ENCODE measurements at regions not wholly inside any gene's neighbourhood (a gene's known extent, or its start where the extent isn't known, plus 50 kb on each side); places are given as distances from the start of the nearest gene placed in this dataset.

DNA sequence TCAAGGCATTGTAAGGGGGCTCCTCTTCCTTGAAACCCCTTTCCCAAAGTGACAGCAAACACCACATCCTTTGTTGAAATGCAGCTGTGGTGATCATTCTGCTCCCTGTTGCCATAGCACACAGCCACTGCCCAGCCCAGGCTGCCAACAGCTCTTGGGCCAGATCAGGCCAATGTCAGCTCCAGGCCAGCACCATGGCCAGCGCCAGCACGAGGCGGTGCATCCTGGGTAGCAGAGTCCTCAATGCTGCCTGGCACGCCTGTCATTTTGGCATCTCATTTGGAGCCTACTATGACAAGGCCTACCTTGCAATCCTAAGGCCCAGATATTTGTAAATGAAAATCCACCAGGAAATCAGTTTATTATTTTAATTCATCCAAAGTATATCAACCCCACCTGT is 390.6 kb downstream of the DNAH5 start:
- DNase-seq, result no peak
- intact Hi-C loops (cut with DNase I), result no loop called here
- no peaks in the 10 kb centered on the region for H3K9me3 ChIP-seq
- WGBS, 2 donors, result 31 to 38% methylated on average over 4 of the region's 4 CpGs
- TF ChIP-seq EP300 (IDR thresholded peaks at IDR 0.05) (no peak), POLR2AphosphoS5 (IDR thresholded peaks at IDR 0.05) (no peak), CTCF (IDR thresholded peaks at IDR 0.05) (no peak), POLR2A (IDR thresholded peaks at IDR 0.05) (no peak)
- no peak overlapping the region for H3K27ac ChIP-seq
- no peak overlapping the region for H3K4me3 ChIP-seq
- H3K36me3 ChIP-seq, result no peaks in the 10 kb centered on the region
- H3K27me3 ChIP-seq, result no peaks in the 10 kb centered on the region
- no peaks in the 10 kb centered on the region for H3K4me1 ChIP-seq

DNA sequence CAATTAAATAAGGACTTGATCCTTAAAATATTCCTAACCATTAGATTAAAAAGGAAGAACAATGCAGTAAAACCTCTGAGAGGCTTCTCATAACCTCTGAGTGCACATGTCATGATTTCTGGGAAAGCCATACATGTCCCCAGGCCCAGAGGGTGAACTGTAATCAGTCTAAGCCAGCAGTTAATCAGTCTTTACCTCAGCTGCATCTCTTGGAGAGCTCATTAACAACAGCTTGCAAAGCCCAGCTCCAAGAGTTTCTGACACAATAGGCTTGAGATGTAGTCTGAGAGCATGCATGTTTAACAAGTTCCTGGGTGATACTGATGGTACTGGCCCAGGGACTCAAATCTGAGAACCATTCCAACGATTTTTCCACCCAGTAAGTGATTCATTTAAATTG is 392.1 kb downstream of the DNAH5 start:
- no peak overlapping the region for H3K4me3 ChIP-seq
- TF ChIP-seq POLR2AphosphoS5 (IDR thresholded peaks at IDR 0.05), result no peak
- no peak for TF ChIP-seq POLR2A (IDR thresholded peaks at IDR 0.05)
- TF ChIP-seq EP300 (IDR thresholded peaks at IDR 0.05), result no peak
- no peak for TF ChIP-seq CTCF (IDR thresholded peaks at IDR 0.05)
- intact Hi-C loops (cut with DNase I), result no loop called here

GRCh38 chr5:13551645-13552044 is 392.8 kb downstream of the DNAH5 start:
- H3K4me3 ChIP-seq, result no peak overlapping the region
- H3K9me3 ChIP-seq, result no peaks in the 10 kb centered on the region
- no peak overlapping the region for H3K27ac ChIP-seq
- H3K27me3 ChIP-seq, result no peaks in the 10 kb centered on the region
- WGBS, 2 donors, result 44 to 48% methylated on average over 2 of the region's 2 CpGs
- TF ChIP-seq CTCF (IDR thresholded peaks at IDR 0.05) (no peak), EP300 (IDR thresholded peaks at IDR 0.05) (no peak), POLR2A (IDR thresholded peaks at IDR 0.05) (no peak), POLR2AphosphoS5 (IDR thresholded peaks at IDR 0.05) (no peak)
- no peaks in the 10 kb centered on the region for H3K4me1 ChIP-seq
- intact Hi-C loops (cut with DNase I), result no loop called here
- no peaks in the 10 kb centered on the region for H3K36me3 ChIP-seq
- DNase-seq, result no peak

More for the DNA sequence above, 392.1 kb downstream of the DNAH5 start:
- Histone ChIP-seq H3K4me1 (no peaks in the 10 kb centered on the region), H3K27ac (no peak overlapping the region), H3K27me3 (no peaks in the 10 kb centered on the region), H3K9me3 (no peaks in the 10 kb centered on the region), H3K36me3 (no peaks in the 10 kb centered on the region)
- 25 to 39% methylated on average over 1 of the region's 1 CpG for WGBS, 2 donors
- no peak for DNase-seq

- intact Hi-C loops (cut with DNase I), result no loop called here
- Histone ChIP-seq H3K4me1 (no peaks in the 10 kb centered on the region), H3K27ac (no peak overlapping the region), H3K9me3 (peaks cover 0 to 3% (median 0%) of the 10 kb centered on the region in 4 donors), H3K27me3 (no peaks in the 10 kb centered on the region), H3K36me3 (no peaks in the 10 kb centered on the region), H3K4me3 (no peak overlapping the region)
- WGBS, 2 donors, result 72 to 76% methylated on average over 2 of the region's 2 CpGs
- TF ChIP-seq CTCF (IDR thresholded peaks at IDR 0.05) (no peak), POLR2AphosphoS5 (IDR thresholded peaks at IDR 0.05) (no peak), EP300 (IDR thresholded peaks at IDR 0.05) (no peak), POLR2A (IDR thresholded peaks at IDR 0.05) (no peak)
- DNase-seq, result no peak
Measured at GRCh38 chr5:13540168-13540750, 404.2 kb downstream of the DNAH5 start.

- no peaks in the 10 kb centered on the region for H3K27me3 ChIP-seq
- DNase-seq, result no peak
- no peaks in the 10 kb centered on the region for H3K36me3 ChIP-seq
- TF ChIP-seq POLR2A (IDR thresholded peaks at IDR 0.05), result no peak
- TF ChIP-seq EP300 (IDR thresholded peaks at IDR 0.05), result no peak
- no peak for TF ChIP-seq POLR2AphosphoS5 (IDR thresholded peaks at IDR 0.05)
- no peak for TF ChIP-seq CTCF (IDR thresholded peaks at IDR 0.05)
- no peaks in the 10 kb centered on the region for H3K9me3 ChIP-seq
- 73 to 76% methylated on average over 5 of the region's 5 CpGs for WGBS, 2 donors
- no peak overlapping the region for H3K4me3 ChIP-seq
- H3K4me1 ChIP-seq, result peaks cover 0 to 8% (median 0%) of the 10 kb centered on the region in 4 donors
- intact Hi-C loops (cut with DNase I), result no loop called here
- no peak overlapping the region for H3K27ac ChIP-seq
Measured at GRCh38 chr5:13536933-13537332, 407.6 kb downstream of the DNAH5 start.

All from sigmoid colon (tissue), 6 donors.